Hematopoietic multipotent progenitor cell (in vitro differentiated cells): ENCODE measurements at regions not wholly inside any gene's neighbourhood (a gene's known extent, or its start where the extent isn't known, plus 50 kb on each side); places are given as distances from the start of the nearest gene placed in this dataset.
A peak's percentile ranks its signal among the peaks of the same experiment; 100 is the strongest.
"Not testable (repeated sequence)": the region's sequence is repeated elsewhere in the genome, so short reads cannot be mapped to it uniquely, and the experiment has no call there.

Experiments
- DNase-seq, 3 donors: peaks; one replicate each; pipeline ENCODE4 v3.0.0-alpha.2; 2011 to 2015; ENCODE audit warnings: low read depth in 2 of 3, low spot score in 2 of 3

DNA sequence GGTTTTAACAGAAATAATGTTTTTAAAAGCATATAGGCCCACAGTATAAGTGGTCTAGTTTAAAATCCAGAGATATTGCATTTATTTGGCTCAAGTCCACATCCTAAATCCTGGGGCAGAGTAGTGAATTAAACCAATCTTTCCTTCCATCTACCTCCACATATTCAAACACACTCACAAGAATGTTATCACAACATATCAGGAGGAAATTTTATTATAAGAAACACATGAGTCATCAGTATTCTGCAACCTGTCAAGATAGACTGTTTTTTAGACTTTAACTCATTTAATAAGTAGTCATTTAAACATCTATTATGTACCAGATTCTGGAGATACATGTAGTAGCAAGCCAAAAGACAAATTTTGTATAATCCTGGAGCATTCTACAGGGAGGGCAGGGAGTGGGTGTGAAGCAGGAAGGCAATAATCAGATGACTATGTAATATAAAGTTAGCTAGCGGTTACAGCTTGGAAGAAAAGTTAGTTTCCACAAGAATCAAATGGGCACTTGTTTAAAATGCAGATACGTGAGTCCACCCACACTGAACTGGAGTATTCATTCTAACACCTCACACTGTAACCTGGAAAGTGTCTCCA is 187.3 kb upstream of the PIK3R1 start:
- no peak for DNase-seq

- no peak for DNase-seq
Observed at GRCh38 chr5:68027519-68027918, 188.0 kb upstream of the PIK3R1 start.

- DNase-seq = no peak
Observed at GRCh38 chr5:68026092-68026885, 189.3 kb upstream of the PIK3R1 start.

GRCh38 chr5:68024426-68024825 is 191.1 kb upstream of the PIK3R1 start:
- no peak for DNase-seq

- DNase-seq = no peak
Observed at GRCh38 chr5:68021916-68022315, 193.6 kb upstream of the PIK3R1 start.

- DNase-seq = no peak
Observed at GRCh38 chr5:68021227-68021626, 194.3 kb upstream of the PIK3R1 start.

DNA sequence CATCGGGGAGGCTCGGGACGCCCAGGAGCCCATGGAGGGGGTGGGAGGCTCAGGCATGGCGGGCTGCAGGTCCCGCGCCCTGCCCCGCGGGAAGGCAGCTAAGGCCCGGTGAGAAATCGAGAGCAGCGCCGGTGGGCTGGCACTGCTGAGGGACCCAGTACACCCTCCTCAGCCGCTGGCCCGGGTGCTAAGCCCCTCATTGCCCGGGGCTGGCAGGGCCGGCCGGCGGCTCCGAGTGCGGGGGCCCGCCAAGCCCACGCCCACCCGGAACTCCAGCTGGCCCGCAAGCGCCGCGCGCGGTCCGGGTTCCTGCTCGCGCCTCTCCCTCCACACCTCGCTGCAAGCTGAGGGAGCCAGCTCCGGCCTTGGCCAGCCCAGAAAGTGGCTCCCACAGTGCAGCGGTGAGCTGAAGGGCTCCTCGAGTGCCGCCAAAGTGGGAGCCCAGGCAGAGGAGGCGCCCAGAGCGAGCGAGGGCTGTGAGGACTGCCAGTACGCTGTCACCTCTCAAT is 195.0 kb upstream of the PIK3R1 start:
- DNase-seq = not testable (repeated sequence)

DNA sequence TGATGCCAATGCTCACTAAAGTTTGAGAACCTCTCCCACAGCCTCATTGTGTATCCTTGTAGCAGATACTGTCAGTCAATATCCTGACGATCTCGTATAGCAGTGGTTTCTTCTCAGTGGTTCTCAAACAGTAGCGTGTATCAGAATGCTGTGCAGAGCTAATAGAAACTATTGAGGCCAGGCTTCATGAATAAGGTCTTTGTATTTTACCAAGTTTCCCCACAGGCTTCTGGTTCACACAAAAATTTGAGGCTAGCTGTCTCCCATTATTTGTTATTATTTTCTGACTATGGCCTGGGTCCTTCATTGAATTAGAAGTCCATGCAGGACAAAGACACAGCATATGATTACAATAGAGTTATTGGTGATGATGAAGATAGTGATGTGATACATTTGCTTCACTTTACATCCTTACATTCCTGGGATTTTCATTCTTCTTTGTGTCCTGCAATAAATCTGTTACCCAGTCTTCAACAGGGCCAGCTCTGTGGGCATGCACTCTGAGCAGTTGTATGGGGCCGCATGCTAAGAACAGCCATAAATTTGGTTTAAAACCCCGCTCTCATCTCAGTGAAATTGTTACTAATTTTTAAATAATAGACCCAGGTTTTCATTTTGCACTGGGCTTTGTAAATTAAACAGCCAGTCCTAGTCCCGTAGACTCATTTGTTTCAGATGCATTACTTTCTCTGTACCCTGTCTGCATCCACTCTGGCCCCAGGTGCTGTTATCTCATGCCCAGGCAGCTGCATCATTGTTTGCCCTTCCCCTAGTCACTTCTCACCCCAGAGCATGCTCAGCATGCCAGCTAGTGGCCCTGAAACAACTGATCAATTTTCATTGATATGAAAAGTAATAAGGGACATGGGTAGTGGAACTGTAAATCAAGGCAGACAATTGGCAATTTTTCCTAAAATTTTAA is 199.9 kb upstream of the PIK3R1 start:
- no peak for DNase-seq

- DNase-seq = no peak
Observed at GRCh38 chr5:68012831-68013230, 202.7 kb upstream of the PIK3R1 start.

- no peak for DNase-seq
Observed at GRCh38 chr5:68012429-68012828, 203.1 kb upstream of the PIK3R1 start.

DNA sequence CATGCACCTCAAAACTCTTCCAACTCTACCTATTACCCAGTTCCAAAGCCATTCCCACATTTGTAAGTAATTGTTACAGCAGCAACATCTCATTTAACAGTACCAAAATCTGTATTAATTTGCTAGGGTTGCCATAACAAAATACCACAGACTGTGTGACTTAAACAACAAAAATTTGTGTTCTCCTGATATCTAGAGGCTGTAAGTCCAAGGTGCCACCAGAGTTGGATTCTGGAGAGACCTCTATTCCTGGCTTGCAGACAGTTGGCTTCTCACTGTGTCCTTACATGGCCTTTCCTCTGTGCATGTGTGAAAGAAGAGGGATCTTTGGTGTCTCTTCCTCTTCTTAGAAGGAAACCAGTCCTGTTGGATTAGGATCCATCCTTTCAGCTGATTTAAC is 203.8 kb upstream of the PIK3R1 start:
- DNase-seq = no peak

- no peak for DNase-seq
Observed at GRCh38 chr5:68011259-68011760, 204.2 kb upstream of the PIK3R1 start.

GRCh38 chr5:68010740-68011139 is 204.8 kb upstream of the PIK3R1 start:
- peak in 1 of 3 donors; percentile 45 for DNase-seq

GRCh38 chr5:68007451-68007850 is 208.1 kb upstream of the PIK3R1 start:
- peak in 2 of 3 donors; percentile 42 to 85 for DNase-seq

GRCh38 chr5:68002836-68003235 is 212.7 kb upstream of the PIK3R1 start:
- DNase-seq = peak in 1 of 3 donors; percentile 7

- DNase-seq = no peak
Observed at GRCh38 chr5:68000805-68001204, 214.8 kb upstream of the PIK3R1 start.

GRCh38 chr5:67999391-67999790 is 216.2 kb upstream of the PIK3R1 start:
- no peak for DNase-seq

GRCh38 chr5:67998709-67999261 is 216.8 kb upstream of the PIK3R1 start:
- peak in 1 of 3 donors; percentile 22 for DNase-seq

DNA sequence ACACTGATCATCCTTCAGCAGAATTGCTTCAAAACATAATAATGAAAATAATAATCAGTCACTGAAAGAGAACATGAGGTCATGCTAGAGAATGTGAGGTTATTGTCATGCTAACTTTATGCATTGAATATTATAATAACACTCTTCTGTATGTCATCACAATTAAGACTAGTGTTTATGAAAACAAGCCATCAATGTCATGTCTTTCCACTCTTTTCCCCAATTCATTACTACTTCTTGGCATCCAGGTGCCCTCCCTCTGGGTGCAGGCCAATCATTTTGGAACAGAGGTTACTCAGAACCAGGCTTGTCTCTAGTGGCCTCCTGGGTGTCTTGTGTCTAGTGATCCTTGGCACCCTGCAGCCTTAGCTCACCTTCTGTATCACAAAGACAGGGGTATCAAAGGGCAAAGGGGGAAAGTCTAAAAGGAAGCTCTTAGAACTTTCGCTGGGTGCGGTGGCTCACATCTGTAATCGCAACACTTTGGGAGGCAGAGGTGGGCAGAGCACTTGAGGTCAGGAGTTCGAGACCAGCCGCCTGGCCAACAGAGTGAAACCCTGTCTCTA is 217.6 kb upstream of the PIK3R1 start:
- DNase-seq = no peak

GRCh38 chr5:67997148-67997547 is 218.4 kb upstream of the PIK3R1 start:
- DNase-seq = no peak
